Glutamatergic neuron (in vitro differentiated cells): ENCODE measurements at regions not wholly inside any gene's neighbourhood (a gene's known extent, or its start where the extent isn't known, plus 50 kb on each side); places are given as distances from the start of the nearest gene placed in this dataset.

Source experiments
- DNase-seq: peaks from one replicate; pipeline ENCODE4 v3.0.0; 2022
- H3K27ac Mint-ChIP-seq: one replicate; pipeline ENCODE4 v1.8.0; 2020; ENCODE audit warnings: mild to moderate bottlenecking, mixed read lengths, inconsistent platforms; ENCODE audit not compliant: unreplicated experiment
- H3K27me3 Mint-ChIP-seq: one replicate; pipeline ENCODE4 v1.8.0; 2020; ENCODE audit warnings: mild to moderate bottlenecking, moderate library complexity, mixed read lengths, inconsistent platforms; ENCODE audit not compliant: unreplicated experiment
- H3K36me3 Mint-ChIP-seq: one replicate; pipeline ENCODE4 v1.8.0; 2020; ENCODE audit warnings: mild to moderate bottlenecking, mixed read lengths, inconsistent platforms; ENCODE audit not compliant: unreplicated experiment
- H3K4me1 Mint-ChIP-seq: one replicate; pipeline ENCODE4 v1.8.0; 2020; ENCODE audit warnings: mild to moderate bottlenecking, low read depth, mixed read lengths, inconsistent platforms; ENCODE audit not compliant: unreplicated experiment
- H3K4me3 Mint-ChIP-seq: one replicate; pipeline ENCODE4 v1.8.0; 2020; ENCODE audit warnings: mild to moderate bottlenecking, mixed read lengths, inconsistent platforms; ENCODE audit not compliant: unreplicated experiment
- H3K9me3 Mint-ChIP-seq: one replicate; pipeline ENCODE4 v1.8.0; 2020; ENCODE audit warnings: mild to moderate bottlenecking, moderate library complexity, mixed read lengths, inconsistent platforms; ENCODE audit not compliant: unreplicated experiment
- TF ChIP-seq, protein P1 (sequence below): fragments of 200-600 bp; sonication (generic); IDR thresholded peaks from one replicate; pipeline ENCODE4 v1.5.0; 2021; ENCODE audit not compliant: partially characterized antibody, unreplicated experiment

- Mint-ChIP-seq H3K27ac (no peak overlapping the region), H3K9me3 (peaks cover 4% of the 10 kb centered on the region), H3K4me3 (no peak overlapping the region), H3K4me1 (peaks cover 4% of the 10 kb centered on the region), H3K27me3 (peaks cover 12% of the 10 kb centered on the region), H3K36me3 (peaks cover 20% of the 10 kb centered on the region)
- DNase-seq, result no peak
- TF ChIP-seq, protein P1, sequence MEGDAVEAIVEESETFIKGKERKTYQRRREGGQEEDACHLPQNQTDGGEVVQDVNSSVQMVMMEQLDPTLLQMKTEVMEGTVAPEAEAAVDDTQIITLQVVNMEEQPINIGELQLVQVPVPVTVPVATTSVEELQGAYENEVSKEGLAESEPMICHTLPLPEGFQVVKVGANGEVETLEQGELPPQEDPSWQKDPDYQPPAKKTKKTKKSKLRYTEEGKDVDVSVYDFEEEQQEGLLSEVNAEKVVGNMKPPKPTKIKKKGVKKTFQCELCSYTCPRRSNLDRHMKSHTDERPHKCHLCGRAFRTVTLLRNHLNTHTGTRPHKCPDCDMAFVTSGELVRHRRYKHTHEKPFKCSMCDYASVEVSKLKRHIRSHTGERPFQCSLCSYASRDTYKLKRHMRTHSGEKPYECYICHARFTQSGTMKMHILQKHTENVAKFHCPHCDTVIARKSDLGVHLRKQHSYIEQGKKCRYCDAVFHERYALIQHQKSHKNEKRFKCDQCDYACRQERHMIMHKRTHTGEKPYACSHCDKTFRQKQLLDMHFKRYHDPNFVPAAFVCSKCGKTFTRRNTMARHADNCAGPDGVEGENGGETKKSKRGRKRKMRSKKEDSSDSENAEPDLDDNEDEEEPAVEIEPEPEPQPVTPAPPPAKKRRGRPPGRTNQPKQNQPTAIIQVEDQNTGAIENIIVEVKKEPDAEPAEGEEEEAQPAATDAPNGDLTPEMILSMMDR, result no peak
These were observed 50.3 kb upstream of the NAA20 start for GRCh38 chr20:19966840-19967239.
